ENCODE measurements at regions not wholly inside any gene's neighbourhood (a gene's known extent, or its start where the extent isn't known, plus 50 kb on each side); places are given as distances from the start of the nearest gene placed in this dataset.

GRCh38 chr1:30466026-30466425, 257.4 kb downstream of the MATN1 start:
- Histone ChIP-seq H3K4me3 (replicated peaks in 1 of 3) (no peak overlapping the region), H3K9me3 (no peaks in the 10 kb centered on the region), H3K27me3 (no peaks in the 10 kb centered on the region), H3K4me1 (no peaks in the 10 kb centered on the region), H3K27ac (no peak overlapping the region), H3K36me3 (no peaks in the 10 kb centered on the region)
- intact Hi-C loops (cut with DNase I) = no loop called here
- 48 to 65% methylated on average over 4 of the region's 4 CpGs for WGBS, 2 donors
- DNase-seq = no peak
- TF ChIP-seq POLR2A (IDR thresholded peaks at IDR 0.05) (no peak), CTCF (IDR thresholded peaks at IDR 0.05) (no peak)

- TF ChIP-seq POLR2A (IDR thresholded peaks at IDR 0.05) (no peak), CTCF (IDR thresholded peaks at IDR 0.05) (no peak)
- no peak for DNase-seq
- no peaks in the 10 kb centered on the region for H3K27me3 ChIP-seq
- H3K36me3 ChIP-seq = no peaks in the 10 kb centered on the region
- no peak overlapping the region for H3K27ac ChIP-seq
- H3K4me3 ChIP-seq (replicated peaks in 1 of 3) = no peak overlapping the region
- WGBS, 2 donors = 69 to 87% methylated on average over 2 of the region's 2 CpGs
- intact Hi-C loops (cut with DNase I) = no loop called here
- no peaks in the 10 kb centered on the region for H3K4me1 ChIP-seq
- H3K9me3 ChIP-seq = no peaks in the 10 kb centered on the region
Observed at GRCh38 chr1:30465096-30465495, 258.3 kb downstream of the MATN1 start.

GRCh38 chr1:30464187-30464617, 259.2 kb downstream of the MATN1 start:
- no peak for TF ChIP-seq CTCF (IDR thresholded peaks at IDR 0.05)
- no peak for DNase-seq
- Histone ChIP-seq H3K27ac (no peak overlapping the region), H3K4me3 (replicated peaks in 1 of 3) (no peak overlapping the region), H3K4me1 (no peaks in the 10 kb centered on the region), H3K9me3 (no peaks in the 10 kb centered on the region), H3K36me3 (no peaks in the 10 kb centered on the region), H3K27me3 (no peaks in the 10 kb centered on the region)
- intact Hi-C loops (cut with DNase I) = no loop called here
- WGBS, 2 donors = 95 to 98% methylated on average over 1 of the region's 1 CpG

GRCh38 chr1:30462826-30463425, 260.5 kb downstream of the MATN1 start:
- no peaks in the 10 kb centered on the region for H3K27me3 ChIP-seq
- no peak for TF ChIP-seq POLR2A (IDR thresholded peaks at IDR 0.05)
- DNase-seq = no peak
- 58 to 71% methylated on average over 8 to 10 of the region's 10 CpGs for WGBS, 2 donors
- no peaks in the 10 kb centered on the region for H3K4me1 ChIP-seq
- no peak overlapping the region for H3K4me3 ChIP-seq (replicated peaks in 1 of 3)
- no peaks in the 10 kb centered on the region for H3K36me3 ChIP-seq
- no peaks in the 10 kb centered on the region for H3K9me3 ChIP-seq
- intact Hi-C loops (cut with DNase I) = no loop called here
- no peak overlapping the region for H3K27ac ChIP-seq

GRCh38 chr1:30462166-30462565, 261.2 kb downstream of the MATN1 start:
- WGBS, 2 donors = 73 to 78% methylated on average over 4 of the region's 4 CpGs
- Histone ChIP-seq H3K4me3 (replicated peaks in 1 of 3) (no peak overlapping the region), H3K27me3 (no peaks in the 10 kb centered on the region), H3K4me1 (no peaks in the 10 kb centered on the region), H3K9me3 (no peaks in the 10 kb centered on the region), H3K36me3 (no peaks in the 10 kb centered on the region), H3K27ac (no peak overlapping the region)
- no peak for DNase-seq
- TF ChIP-seq CTCF (IDR thresholded peaks at IDR 0.05) (no peak), POLR2A (IDR thresholded peaks at IDR 0.05) (no peak)
- intact Hi-C loops (cut with DNase I) = no loop called here

GRCh38 chr1:30461640-30462039, 261.7 kb downstream of the MATN1 start:
- H3K27me3 ChIP-seq = no peaks in the 10 kb centered on the region
- TF ChIP-seq POLR2A (IDR thresholded peaks at IDR 0.05) (no peak), CTCF (IDR thresholded peaks at IDR 0.05) (no peak)
- no peaks in the 10 kb centered on the region for H3K4me1 ChIP-seq
- no peak overlapping the region for H3K27ac ChIP-seq
- H3K9me3 ChIP-seq = no peaks in the 10 kb centered on the region
- no peak overlapping the region for H3K4me3 ChIP-seq (replicated peaks in 1 of 3)
- no peak for DNase-seq
- no peaks in the 10 kb centered on the region for H3K36me3 ChIP-seq
- intact Hi-C loops (cut with DNase I) = no loop called here

All from thyroid gland (tissue), 4 donors.